Activated T-cell treated with anti-CD3 and anti-CD28 coated beads for 48 hours (primary cell): ENCODE measurements at regions not wholly inside any gene's neighbourhood (a gene's known extent, or its start where the extent isn't known, plus 50 kb on each side); places are given as distances from the start of the nearest gene placed in this dataset.

Experiments used
- DNase-seq: peaks from one replicate; pipeline ENCODE4 v3.0.0-alpha.2; 2020; ENCODE audit warnings: low read depth

DNA sequence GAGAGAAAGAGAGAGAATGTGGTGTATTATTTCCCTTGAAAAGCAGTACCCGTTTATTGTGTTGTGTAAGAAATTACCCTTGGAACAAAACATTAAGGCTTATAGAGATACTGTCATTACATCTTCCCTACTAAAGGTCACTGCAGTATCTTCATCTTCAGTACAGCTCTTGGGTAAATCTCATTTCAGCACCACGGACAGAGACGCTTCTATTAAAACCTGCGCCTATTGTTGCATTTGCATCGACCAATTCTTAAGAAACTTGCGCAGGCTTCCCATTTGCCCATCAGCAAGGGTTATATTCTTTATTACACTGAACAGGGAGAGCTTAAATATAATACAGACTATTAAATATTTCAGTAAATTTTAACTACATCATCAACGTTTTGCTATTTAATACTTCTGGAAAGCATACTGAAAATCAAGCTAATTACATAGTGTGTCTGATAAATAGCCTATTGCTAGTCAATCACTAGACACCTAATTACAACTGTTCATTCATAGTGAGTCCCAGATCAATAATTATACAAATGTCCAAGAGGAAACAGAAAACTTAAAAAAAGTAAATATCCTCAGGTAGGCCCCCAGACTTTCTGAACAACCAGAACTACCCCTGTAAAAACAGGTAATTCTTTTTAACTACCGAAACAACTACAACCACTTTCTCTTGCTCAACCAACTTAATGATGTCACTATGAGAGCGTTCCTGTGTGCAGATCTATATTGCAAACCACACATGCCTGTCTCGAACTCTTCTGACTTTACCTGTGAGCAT lies 350.6 kb downstream of the LIG4 start:
- DNase-seq: no peak

- no peak for DNase-seq
These were observed 355.1 kb downstream of the LIG4 start for GRCh38 chr13:107860284-107860683.

DNA sequence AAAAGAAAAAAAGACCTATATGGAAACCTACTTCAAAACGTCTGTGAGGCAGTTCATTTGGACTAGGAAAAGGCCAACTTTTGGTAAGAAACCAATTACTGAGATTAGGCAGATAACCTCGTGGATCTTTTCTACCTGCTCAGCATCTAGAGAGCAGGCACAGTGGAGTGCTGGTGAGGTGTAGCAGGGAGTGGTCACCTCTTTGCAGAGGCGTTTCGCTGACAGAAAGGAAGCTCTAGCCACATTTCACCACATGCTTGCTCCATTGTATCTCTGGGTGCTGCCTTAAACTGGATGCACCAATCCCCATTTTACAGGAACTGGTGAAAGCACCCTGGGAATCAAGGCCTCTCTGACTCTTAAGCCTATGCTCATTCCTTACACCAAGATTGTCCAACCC lies 360.5 kb downstream of the LIG4 start:
- no peak for DNase-seq

GRCh38 chr13:107852072-107852471 lies 363.3 kb downstream of the LIG4 start:
- DNase-seq: no peak

GRCh38 chr13:107851670-107852069 lies 363.7 kb downstream of the LIG4 start:
- DNase-seq: no peak

DNA sequence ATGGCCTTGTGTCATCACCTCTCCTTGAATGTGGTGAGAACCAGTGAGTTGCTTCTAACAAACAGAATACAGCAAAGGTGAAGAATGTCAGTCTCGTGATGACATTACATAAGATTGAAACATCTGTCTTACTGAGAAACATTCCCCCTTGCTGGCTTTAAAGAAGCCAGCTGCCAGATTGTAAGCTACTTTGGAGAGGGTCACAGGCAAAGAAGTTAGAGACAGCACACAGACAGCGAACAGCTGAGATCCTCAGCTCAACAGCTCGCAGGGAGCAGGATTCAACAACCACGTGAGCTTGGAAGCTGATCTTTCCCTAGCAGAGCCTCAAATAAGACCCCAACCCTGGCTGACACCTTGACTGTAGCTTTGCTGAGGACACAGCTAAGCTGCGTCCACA lies 367.9 kb downstream of the LIG4 start:
- DNase-seq: no peak

- DNase-seq: no peak
These were observed 368.7 kb downstream of the LIG4 start for GRCh38 chr13:107846642-107847041.

GRCh38 chr13:107845911-107846310 lies 369.4 kb downstream of the LIG4 start:
- DNase-seq: no peak

- no peak for DNase-seq
These were observed 371.7 kb downstream of the LIG4 start for GRCh38 chr13:107843681-107844080.

DNA sequence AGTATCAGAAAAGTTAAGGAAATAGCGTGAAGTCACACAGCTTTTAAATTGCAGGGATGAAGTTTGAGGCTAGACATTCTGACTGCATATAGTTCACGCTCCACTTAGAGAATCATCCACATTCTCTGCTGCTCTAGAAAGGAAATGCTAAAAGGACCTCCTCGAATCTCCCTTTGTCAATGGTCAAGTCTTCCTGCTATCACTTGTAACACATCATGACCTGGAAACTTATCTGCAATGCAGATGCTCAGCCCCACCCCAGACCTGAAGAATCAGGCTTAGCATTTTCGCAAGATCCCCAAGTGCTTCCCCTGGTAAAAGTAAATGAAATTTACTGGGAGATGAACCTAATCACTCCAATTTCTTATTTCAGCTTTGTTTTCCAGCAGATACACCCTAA lies 372.1 kb downstream of the LIG4 start:
- DNase-seq: no peak

DNA sequence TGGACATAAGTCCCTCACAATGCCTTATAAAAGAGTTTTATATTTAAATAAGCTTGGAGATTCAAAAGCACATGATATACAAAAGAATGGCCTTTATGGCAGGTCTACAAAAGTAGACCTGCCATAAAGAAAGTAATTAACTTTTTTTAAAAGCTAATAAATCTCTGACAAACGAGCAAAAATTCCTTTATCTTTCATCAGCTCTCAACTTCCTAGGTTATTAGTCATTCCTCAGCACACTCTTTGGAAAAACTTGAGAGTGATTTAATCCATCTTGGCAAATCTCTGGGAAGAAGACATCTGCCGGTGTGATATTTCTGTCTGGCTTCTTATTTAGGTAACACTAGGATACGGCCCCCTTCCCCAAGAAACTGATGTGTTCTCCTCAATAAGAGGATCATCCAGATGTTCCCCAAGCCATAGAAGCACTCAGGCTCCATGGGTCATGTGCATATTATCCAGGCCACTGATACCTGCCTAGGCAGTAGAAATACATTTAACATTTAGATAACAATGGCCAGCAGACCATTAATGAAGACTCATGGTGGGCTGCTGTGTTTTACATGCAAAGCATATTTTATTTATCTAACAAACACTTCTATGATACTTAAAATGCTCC lies 372.7 kb downstream of the LIG4 start:
- no peak for DNase-seq

DNA sequence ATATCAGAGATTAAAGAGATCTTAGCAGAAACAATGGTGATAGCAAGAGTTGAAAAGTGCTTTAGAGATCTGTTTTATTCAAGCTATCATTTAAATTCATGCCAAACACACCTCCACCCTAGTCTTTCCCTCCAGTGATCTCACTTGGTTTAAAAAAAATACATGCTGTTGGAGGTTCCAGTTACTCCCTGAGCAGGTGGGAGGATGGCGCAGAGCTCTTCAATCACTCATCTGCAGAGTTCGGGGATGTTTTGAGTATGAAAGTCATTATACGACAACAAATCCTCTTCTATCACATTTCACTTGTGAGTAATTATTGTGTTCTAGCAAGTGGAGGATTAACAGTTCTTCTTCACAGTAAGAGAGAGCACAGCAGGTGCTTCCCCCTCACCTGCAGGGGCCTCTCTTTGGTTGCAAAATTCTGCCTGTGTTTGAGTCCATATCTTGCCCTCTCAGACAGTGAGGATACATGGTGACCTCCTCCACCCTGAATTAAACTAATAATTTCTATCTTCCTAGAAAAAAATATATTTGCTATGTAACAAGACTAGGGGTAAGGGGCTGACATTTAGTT lies 376.7 kb downstream of the LIG4 start:
- DNase-seq: no peak

DNA sequence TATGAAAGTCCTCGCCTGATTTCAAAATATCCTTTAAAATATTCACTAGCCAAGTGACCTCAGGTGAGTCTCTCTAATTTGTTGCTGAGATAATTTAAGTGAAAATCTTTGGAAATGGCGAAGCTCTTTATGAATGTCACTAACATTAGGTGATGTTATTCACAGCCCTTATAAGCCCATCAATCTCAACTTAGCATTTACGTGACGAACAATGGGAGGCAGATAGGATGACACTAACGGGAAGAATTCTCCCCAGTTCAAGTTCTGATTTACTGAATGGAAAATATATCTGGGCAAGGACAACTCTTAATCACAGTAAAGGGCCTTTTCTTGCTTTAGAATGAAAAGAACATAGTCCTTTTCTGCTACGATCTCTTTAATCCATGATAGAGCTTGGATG lies 378.7 kb downstream of the LIG4 start:
- no peak for DNase-seq

- no peak for DNase-seq
These were observed 379.9 kb downstream of the LIG4 start for GRCh38 chr13:107835339-107836018.

GRCh38 chr13:107834717-107835116 lies 380.6 kb downstream of the LIG4 start:
- no peak for DNase-seq

GRCh38 chr13:107834281-107834680 lies 381.1 kb downstream of the LIG4 start:
- no peak for DNase-seq

- DNase-seq: no peak
These were observed 382.7 kb downstream of the LIG4 start for GRCh38 chr13:107832500-107833100.

DNA sequence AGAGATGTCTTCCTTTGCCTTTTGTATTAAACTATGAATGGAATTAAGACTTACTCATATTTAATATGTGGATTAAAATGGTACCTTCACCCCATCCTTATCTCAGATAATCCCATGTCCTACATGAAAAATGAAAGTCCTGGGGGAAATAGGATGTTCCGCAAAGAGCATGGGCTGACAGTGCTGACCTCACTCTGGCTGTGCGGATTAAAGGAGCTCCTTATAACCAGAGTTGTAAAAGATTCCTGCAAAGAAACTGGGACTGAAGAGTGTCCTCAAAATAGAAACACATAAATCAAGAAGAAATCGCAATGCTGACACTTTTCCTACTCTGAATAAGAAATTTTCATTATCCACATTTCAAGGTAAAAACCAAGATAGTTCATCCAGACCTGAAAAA lies 384.5 kb downstream of the LIG4 start:
- no peak for DNase-seq

DNA sequence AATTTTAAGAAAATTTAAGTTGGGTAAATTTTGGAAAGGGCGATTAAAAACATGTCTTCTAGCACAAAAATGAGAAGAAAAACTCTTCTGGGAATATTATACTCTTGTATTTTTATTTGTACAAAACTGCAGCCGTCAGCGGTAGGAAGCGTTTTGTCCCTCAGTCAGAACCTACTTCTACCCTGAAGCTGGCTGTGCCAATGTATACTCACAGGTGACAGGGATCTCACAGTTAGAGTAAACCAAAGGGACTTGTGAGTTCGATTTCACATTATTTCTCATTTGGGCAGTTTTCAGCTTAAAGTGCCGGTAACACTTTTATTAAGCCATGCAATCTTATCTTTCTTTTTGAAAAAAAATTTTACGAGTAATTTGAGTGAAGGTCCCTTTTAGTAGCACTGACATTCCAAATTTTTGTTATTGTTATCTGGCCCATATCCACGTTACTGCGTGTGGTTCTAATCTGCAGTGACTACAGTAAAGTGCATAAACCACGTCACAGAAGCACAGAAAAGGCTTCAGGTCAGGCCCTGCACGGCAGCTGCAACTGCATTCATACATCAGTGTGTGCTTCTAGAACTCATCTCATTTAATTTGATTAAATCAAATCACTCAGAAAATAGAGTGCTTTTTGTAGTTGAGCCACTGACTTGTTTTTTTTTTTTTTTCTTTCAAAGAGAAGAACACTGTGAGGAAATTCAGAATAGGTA lies 387.3 kb downstream of the LIG4 start:
- no peak for DNase-seq

DNA sequence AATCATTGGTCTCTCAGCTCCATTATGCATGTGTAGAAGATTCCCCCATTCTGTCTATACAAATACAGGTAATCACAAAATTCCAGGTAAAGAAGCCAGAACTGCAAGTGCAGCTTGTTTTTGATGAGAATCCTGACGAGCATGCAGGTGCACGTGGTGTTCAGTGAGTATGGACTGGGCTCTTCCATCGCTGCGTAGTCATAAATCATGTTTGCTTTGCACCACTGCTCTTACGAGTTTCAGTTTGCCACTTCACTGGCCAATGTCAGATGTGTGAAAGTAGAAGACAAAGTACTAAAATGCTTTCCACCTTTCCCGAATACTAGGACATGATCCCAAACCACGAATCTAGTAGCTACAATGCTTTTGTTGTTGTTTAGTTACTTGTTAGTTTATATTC lies 390.7 kb downstream of the LIG4 start:
- no peak for DNase-seq

- DNase-seq: no peak
These were observed 393.3 kb downstream of the LIG4 start for GRCh38 chr13:107822006-107822405.

DNA sequence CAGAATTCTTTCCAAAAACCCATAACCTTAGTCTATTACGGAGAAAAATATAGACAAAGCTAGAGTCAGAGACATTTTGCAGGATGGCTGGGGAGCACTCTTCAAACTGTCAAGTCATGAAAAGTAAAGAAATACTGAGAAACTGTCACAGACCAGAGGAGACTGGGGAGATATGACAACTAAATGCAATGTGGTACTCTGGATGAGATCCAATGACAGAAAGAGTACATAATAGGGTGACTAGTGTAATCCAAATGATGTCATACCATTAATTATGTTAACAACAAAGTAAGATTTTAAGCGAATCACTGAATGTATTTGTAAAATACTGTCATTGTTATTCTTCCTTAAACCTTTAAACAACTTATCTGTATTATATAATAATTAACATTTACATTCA lies 393.8 kb downstream of the LIG4 start:
- DNase-seq: no peak
